Nephron (organoid): ENCODE measurements at regions not wholly inside any gene's neighbourhood (a gene's known extent, or its start where the extent isn't known, plus 50 kb on each side); places are given as distances from the start of the nearest gene placed in this dataset.

ENCODE experiments used
- H3K27ac Mint-ChIP-seq, 3 experiments: 2 replicates each; pipeline ENCODE4 v1.8.0; 2020; ENCODE audit warnings: mixed read lengths in 3 of 3, mild to moderate bottlenecking in 2 of 3, moderate library complexity in 1 of 3
- H3K27me3 Mint-ChIP-seq: 2 replicates; pipeline ENCODE4 v1.8.0; 2021; ENCODE audit warnings: low read depth, mild to moderate bottlenecking, moderate library complexity, mixed read lengths
- H3K36me3 Mint-ChIP-seq: 2 replicates; pipeline ENCODE4 v1.8.0; 2020; ENCODE audit warnings: low read depth, mixed read lengths
- H3K4me1 Mint-ChIP-seq: 2 replicates; pipeline ENCODE4 v1.8.0; 2020; ENCODE audit warnings: mixed read lengths
- H3K4me3 Mint-ChIP-seq, 3 experiments: 2 replicates each; pipeline ENCODE4 v1.8.0; 2020; ENCODE audit warnings: mild to moderate bottlenecking in 3 of 3, mixed read lengths in 3 of 3, moderate library complexity in 2 of 3
- H3K9me3 Mint-ChIP-seq: 2 replicates; pipeline ENCODE4 v1.8.0; 2020; ENCODE audit warnings: mixed read lengths
- TF ChIP-seq, protein P1 (sequence below), 3 experiments: fragments of 200-600 bp; sonication (generic); IDR thresholded peaks; one replicate each; pipeline ENCODE4 v1.5.0; 2021; ENCODE audit warnings: antibody characterized with exemption in 3 of 3; ENCODE audit not compliant: unreplicated experiment in 3 of 3

DNA sequence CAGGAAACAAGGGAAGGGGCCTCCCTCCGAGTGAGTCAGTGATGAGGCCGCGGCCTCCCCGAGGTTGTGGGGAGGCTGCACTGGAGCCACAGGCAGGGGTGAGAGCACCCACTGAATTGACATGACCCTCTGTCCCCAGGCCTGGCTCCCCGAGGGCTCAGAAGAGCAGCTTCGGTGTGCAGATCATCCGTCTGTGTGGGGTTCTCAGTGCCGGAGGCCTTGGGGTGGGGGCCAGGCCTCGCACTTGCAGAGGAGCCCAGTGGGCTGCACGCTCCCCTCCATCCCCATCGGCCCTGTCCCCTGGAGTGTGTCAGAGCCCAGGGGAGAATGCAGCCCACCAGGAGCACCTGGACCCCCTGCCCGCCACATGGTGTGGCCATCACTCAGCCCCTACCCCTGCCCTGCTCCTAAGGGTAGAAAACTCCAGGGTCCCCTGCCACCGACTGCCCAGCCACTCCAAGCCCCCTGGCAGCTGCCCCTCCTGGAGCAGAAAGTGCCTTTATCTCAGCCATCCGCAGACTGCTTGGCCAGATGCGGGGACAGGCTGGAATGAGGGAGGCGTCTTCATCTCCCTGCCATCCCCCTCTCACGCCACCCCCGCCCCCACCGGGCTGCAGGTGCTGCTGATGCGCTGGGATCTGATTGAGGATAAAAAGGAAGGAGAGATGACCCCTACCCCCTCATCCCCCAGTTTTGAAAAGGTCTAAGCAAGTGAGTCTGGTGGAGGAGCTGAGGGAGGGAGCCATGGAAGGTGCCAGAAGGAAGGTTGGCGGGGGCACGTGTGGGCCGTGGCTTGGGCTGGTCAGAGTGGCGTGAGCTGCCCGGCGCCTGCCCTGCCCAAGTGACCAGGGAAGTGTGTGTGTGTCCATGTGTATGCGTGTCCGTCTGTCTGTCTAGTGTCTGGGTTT is 358.3 kb downstream of the SEC14L1 start:
- Mint-ChIP-seq H3K4me3 (no peak overlapping the region), H3K27me3 (no peaks in the 10 kb centered on the region), H3K36me3 (peaks cover 39% of the 10 kb centered on the region), H3K9me3 (no peaks in the 10 kb centered on the region), H3K27ac (no peak overlapping the region), H3K4me1 (peaks cover 5% of the 10 kb centered on the region)
- TF ChIP-seq, protein P1, sequence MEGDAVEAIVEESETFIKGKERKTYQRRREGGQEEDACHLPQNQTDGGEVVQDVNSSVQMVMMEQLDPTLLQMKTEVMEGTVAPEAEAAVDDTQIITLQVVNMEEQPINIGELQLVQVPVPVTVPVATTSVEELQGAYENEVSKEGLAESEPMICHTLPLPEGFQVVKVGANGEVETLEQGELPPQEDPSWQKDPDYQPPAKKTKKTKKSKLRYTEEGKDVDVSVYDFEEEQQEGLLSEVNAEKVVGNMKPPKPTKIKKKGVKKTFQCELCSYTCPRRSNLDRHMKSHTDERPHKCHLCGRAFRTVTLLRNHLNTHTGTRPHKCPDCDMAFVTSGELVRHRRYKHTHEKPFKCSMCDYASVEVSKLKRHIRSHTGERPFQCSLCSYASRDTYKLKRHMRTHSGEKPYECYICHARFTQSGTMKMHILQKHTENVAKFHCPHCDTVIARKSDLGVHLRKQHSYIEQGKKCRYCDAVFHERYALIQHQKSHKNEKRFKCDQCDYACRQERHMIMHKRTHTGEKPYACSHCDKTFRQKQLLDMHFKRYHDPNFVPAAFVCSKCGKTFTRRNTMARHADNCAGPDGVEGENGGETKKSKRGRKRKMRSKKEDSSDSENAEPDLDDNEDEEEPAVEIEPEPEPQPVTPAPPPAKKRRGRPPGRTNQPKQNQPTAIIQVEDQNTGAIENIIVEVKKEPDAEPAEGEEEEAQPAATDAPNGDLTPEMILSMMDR (IDR thresholded peaks at IDR 0.05; ENCODE audit: unreplicated experiment in 3 of 3): no peak

DNA sequence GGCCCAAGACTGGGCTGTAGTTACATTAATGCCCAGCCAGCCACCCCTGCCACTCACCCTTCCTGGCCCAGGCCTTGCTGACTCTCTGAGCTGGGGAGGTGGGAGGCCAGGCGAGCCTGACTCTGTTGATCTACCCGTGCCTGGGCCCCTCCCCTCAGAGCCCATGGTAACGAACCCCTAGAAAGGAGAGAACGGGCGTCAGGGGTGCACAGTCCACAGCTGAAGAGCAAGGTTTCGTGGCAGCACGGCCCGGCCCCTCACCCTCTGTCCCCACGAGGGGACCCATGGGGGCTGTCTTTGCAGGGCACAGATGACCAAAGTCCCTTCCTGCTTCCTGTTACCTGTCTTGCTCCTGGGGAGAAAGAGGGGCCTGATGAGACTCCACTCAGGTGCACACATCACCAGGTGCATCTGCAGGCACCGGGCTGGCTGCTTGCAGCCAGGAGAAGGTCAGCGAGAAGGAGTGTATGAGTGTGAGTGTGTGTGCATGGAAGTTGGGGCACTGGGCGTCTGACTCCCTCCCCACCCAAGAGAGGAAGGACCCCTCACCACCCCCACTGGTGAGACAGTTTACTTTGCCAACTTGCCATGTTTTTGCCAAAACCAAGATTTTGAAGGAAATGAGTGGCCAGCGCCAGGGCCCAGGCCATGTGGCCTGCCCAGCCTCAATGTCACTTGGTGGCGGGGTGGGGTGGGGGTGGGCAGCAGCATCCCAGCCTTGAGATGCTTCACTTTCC is 359.1 kb downstream of the SEC14L1 start:
- Mint-ChIP-seq H3K9me3 (no peaks in the 10 kb centered on the region), H3K4me1 (peaks cover 2% of the 10 kb centered on the region), H3K36me3 (peaks cover 37% of the 10 kb centered on the region), H3K27ac (no peak overlapping the region), H3K27me3 (no peaks in the 10 kb centered on the region), H3K4me3 (no peak overlapping the region)
- TF ChIP-seq, protein P1 (IDR thresholded peaks at IDR 0.05; ENCODE audit: unreplicated experiment in 3 of 3): no peak

DNA sequence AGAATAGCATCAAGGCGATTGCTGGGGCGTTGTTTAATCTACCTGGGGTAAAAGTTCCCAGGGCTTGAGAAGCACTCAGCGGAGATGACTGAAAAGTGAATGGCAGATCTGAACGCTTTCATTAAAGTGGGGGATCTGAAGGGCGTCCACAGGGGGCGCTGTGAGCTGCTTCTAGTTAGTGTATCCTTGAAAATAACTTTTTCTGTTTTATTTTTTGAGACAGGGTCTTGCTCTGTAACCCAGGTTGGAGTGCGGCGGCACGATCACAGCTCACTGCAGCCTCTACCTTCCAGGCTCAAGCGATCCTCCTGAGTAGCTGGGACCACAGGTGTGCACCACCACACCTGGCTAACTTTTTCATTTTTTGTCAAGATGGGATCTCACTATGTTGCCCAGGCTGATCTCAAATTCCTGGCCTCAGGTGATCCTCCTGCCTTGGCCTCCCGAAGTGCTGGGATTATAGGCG is 360.4 kb downstream of the SEC14L1 start:
- Mint-ChIP-seq H3K9me3 (no peaks in the 10 kb centered on the region), H3K36me3 (peaks cover 34% of the 10 kb centered on the region), H3K4me3 (no peak overlapping the region), H3K27me3 (no peaks in the 10 kb centered on the region), H3K4me1 (no peaks in the 10 kb centered on the region), H3K27ac (no peak overlapping the region)
- TF ChIP-seq, protein P1 (IDR thresholded peaks at IDR 0.05; ENCODE audit: unreplicated experiment in 3 of 3): peak; percentile 13 to 46 (median 37)

DNA sequence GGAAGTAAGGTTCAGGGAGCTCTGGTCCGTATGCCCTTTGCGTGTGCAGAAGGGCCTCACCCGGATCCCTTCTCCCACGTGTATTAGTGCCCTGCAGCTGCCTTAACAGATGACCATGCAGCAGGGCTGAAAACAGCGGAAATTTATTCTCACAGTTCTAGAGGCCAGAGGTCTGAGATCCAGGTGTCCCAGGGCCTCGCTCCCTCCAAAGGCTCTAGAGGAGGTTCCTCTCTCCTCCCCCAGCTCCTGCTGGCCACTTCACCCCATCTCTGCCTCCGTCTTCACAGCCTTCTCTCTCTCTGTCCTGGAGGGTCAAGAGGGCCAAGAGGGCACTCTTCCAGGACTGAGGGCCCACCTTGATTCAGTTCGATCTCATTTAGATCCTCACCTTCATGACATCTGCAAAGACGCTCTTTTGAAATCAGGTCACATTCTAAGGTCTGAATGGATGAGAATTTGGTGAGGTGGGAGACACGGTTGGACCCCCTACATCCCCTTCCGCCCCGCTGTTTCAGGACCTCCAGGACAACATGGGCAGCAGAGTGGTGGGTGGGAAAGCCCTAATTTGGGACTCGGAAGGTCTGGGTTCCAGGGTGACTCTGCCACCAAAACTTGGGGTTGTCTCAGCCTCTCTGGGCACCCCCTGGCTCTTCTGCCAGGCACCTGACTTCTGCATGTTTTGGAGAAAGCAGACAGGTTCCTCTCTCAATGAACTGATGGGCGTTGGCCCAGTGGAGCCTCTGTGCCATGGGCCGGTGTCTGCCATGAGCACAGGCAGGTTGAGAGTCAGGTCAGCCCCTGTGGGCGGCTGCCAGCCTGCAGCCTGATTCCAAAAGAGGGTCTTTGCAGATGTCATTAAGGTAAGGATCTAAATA is 361.2 kb downstream of the SEC14L1 start:
- no peak overlapping the region for H3K27ac Mint-ChIP-seq
- TF ChIP-seq, protein P1 (IDR thresholded peaks at IDR 0.05; ENCODE audit: unreplicated experiment in 3 of 3): no peak
- no peaks in the 10 kb centered on the region for H3K9me3 Mint-ChIP-seq
- no peaks in the 10 kb centered on the region for H3K27me3 Mint-ChIP-seq
- H3K4me1 Mint-ChIP-seq: no peaks in the 10 kb centered on the region
- H3K4me3 Mint-ChIP-seq: no peak overlapping the region
- peaks cover 34% of the 10 kb centered on the region for H3K36me3 Mint-ChIP-seq

DNA sequence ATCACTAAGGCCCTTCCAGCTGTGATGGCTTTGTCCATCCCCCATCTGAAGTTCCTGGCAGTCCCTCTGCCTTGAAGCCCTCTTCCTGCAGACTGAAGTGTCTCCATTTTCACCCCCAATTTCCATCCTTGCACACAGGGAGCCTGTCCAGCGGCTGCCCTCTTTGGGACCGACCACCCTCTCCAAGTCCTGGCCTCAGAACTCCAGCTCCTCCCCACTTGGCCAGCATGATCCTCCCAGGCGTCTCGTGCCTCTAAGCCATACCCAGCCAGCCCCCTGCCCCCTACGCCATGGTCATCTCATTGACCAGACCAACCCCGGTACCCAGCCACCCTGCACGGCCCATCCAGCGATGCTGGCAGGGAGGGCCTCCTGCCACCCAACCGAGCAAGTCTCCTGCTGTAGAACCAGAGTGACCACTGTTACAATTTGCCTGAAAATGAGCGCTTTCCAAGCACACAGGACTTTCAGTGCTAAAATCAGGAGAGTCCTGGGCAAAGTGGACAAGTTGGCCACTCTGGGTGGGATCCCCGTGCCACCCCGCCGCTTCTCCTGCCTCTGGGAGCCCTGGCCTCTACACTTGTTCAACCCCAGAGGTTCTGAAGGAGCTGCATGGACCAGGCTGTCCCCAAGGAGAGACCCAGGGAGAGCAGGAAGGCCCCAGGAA is 362.0 kb downstream of the SEC14L1 start:
- no peak overlapping the region for H3K4me3 Mint-ChIP-seq
- no peak overlapping the region for H3K27ac Mint-ChIP-seq
- no peaks in the 10 kb centered on the region for H3K27me3 Mint-ChIP-seq
- H3K4me1 Mint-ChIP-seq: no peaks in the 10 kb centered on the region
- peaks cover 34% of the 10 kb centered on the region for H3K36me3 Mint-ChIP-seq
- no peaks in the 10 kb centered on the region for H3K9me3 Mint-ChIP-seq
- TF ChIP-seq, protein P1 (IDR thresholded peaks at IDR 0.05; ENCODE audit: unreplicated experiment in 3 of 3): no peak
